Stimulated activated CD4-positive, alpha-beta T cell treated with anti-CD3 and anti-CD28 coated beads, Interleukin-1b, Interleukin-23, amount 100 ng/mL, for 1 hour (primary cell): ENCODE measurements at regions not wholly inside any gene's neighbourhood (a gene's known extent, or its start where the extent isn't known, plus 50 kb on each side); places are given as distances from the start of the nearest gene placed in this dataset.

Experiments
- DNase-seq, 2 donors: peaks; one replicate each; pipeline ENCODE4 v3.0.0-alpha.2; 2020; ENCODE audit warnings: low read depth in 2 of 2

- no peak for DNase-seq
These were observed 1279.1 kb upstream of the WWC1 start for GRCh38 chr5:167012123-167013034.

- DNase-seq = no peak
These were observed 1276.9 kb upstream of the WWC1 start for GRCh38 chr5:167014401-167015056.

GRCh38 chr5:167020418-167020817, 1271.0 kb upstream of the WWC1 start:
- no peak for DNase-seq

- DNase-seq = no peak
These were observed 1262.0 kb upstream of the WWC1 start for GRCh38 chr5:167029488-167029887.

GRCh38 chr5:167030500-167031120, 1260.8 kb upstream of the WWC1 start:
- DNase-seq = no peak

GRCh38 chr5:167036585-167036984, 1254.9 kb upstream of the WWC1 start:
- DNase-seq = no peak

GRCh38 chr5:167049043-167049663, 1242.3 kb upstream of the WWC1 start:
- no peak for DNase-seq

- no peak for DNase-seq
These were observed 1241.5 kb upstream of the WWC1 start for GRCh38 chr5:167049771-167050567.

- no peak for DNase-seq
These were observed 1240.7 kb upstream of the WWC1 start for GRCh38 chr5:167050568-167051401.

GRCh38 chr5:167051402-167051768, 1240.1 kb upstream of the WWC1 start:
- no peak for DNase-seq

GRCh38 chr5:167052791-167053190, 1238.7 kb upstream of the WWC1 start:
- no peak for DNase-seq

- no peak for DNase-seq
These were observed 1233.8 kb upstream of the WWC1 start for GRCh38 chr5:167057665-167058064.

GRCh38 chr5:167061695-167062094, 1229.8 kb upstream of the WWC1 start:
- DNase-seq = no peak

GRCh38 chr5:167063116-167063515, 1228.3 kb upstream of the WWC1 start:
- no peak for DNase-seq

- no peak for DNase-seq
These were observed 1227.7 kb upstream of the WWC1 start for GRCh38 chr5:167063788-167064187.

- DNase-seq = no peak
These were observed 1227.2 kb upstream of the WWC1 start for GRCh38 chr5:167064198-167064776.

- no peak for DNase-seq
These were observed 1225.7 kb upstream of the WWC1 start for GRCh38 chr5:167065794-167066193.

- no peak for DNase-seq
These were observed 1219.3 kb upstream of the WWC1 start for GRCh38 chr5:167071981-167072610.

GRCh38 chr5:167081561-167081960, 1209.9 kb upstream of the WWC1 start:
- no peak for DNase-seq

- DNase-seq = no peak
These were observed 1194.6 kb upstream of the WWC1 start for GRCh38 chr5:167096816-167097215.
